ENCODE measurements at regions not wholly inside any gene's neighbourhood (a gene's known extent, or its start where the extent isn't known, plus 50 kb on each side); places are given as distances from the start of the nearest gene placed in this dataset.

- H3K79me2 ChIP-seq (ENCODE audit: control insufficient read depth in 1 of 2, insufficient read depth in 2 of 2, low read length in 2 of 2), result no peaks in the 10 kb centered on the region
- no peak overlapping the region for H3K27ac ChIP-seq (ENCODE audit: low read depth, low read length)
- FAIRE-seq (no peak), DNase-seq (ENCODE audit: low read depth in 1 of 2, low spot score in 2 of 2) (peak in 1 of 2 experiments; percentile 44)
- H2BK20ac ChIP-seq (ENCODE audit: low read length), result no peak overlapping the region
- no peak overlapping the region for H3K56ac ChIP-seq (replicated peaks; ENCODE audit: insufficient read length, low read depth, low read length)
- ChIA-PET POLR2A (ENCODE audit: partially characterized antibody) (no interaction called here), CTCF (ENCODE audit: partially characterized antibody) (interaction anchor here (0.6 to 1.8 kb wide), 8 partner anchors 15 to 734 kb away, joined by 3 to 5 read pairs (median 3); no protein-coding TSS in a partner anchor)
- no peak overlapping the region for H2BK12ac ChIP-seq (ENCODE audit: low read depth, low read length)
- no peak overlapping the region for H2BK120ac ChIP-seq (replicated peaks; ENCODE audit: low read depth, low read length)
- no peak overlapping the region for H2AK5ac ChIP-seq (ENCODE audit: low read depth, low read length)
- H3K27me3 ChIP-seq (replicated peaks in 1 of 4; ENCODE audit: control insufficient read depth in 3 of 4, extremely low read depth in 1 of 4, insufficient read depth in 3 of 4, low read length in 3 of 4), result no peaks in the 10 kb centered on the region
- H4K5ac ChIP-seq (ENCODE audit: insufficient read length, low read depth, low read length), result no peak overlapping the region
- no peaks in the 10 kb centered on the region for H3K36me3 ChIP-seq (ENCODE audit: control insufficient read depth in 2 of 4, insufficient read depth in 4 of 4, low read length in 3 of 4)
- no peak overlapping the region for H3K4me3 ChIP-seq (ENCODE audit: extremely low read depth in 1 of 4, insufficient read depth in 2 of 4, low read depth in 3 of 4, low read length in 4 of 4)
- H3K23me2 ChIP-seq (ENCODE audit: low read depth, low read length), result no peaks in the 10 kb centered on the region
- no peak overlapping the region for H4K8ac ChIP-seq (ENCODE audit: extremely low read depth, insufficient read depth, low read length)
- H2BK15ac ChIP-seq (ENCODE audit: low read length), result no peak overlapping the region
- no peak overlapping the region for H2BK5ac ChIP-seq (ENCODE audit: low read depth, low read length)
- H3K14ac ChIP-seq (ENCODE audit: insufficient read length), result no peak overlapping the region
- no peak overlapping the region for H3K9ac ChIP-seq (replicated peaks in 1 of 4; ENCODE audit: extremely low read depth in 1 of 4, low read depth in 3 of 4, low read length in 3 of 4)
- H4K20me1 ChIP-seq (replicated peaks in 1 of 2; ENCODE audit: control insufficient read depth in 1 of 2, insufficient read depth in 2 of 2, low read length in 2 of 2), result no peaks in the 10 kb centered on the region
- H3K4me2 ChIP-seq (ENCODE audit: insufficient read depth in 1 of 2, low read depth in 2 of 2, low read length in 2 of 2), result no peak overlapping the region
- no peaks in the 10 kb centered on the region; a peak in 1 of 4 replicates for H3K9me3 ChIP-seq (ENCODE audit: insufficient read depth in 2 of 2, low read depth in 1 of 2, low read length in 1 of 2)
- no peak overlapping the region for H2AFZ ChIP-seq (ENCODE audit: low read length)
- H3K4ac ChIP-seq (replicated peaks; ENCODE audit: insufficient read length, low read depth, low read length), result no peak overlapping the region
- H3K4me1 ChIP-seq (replicated peaks in 1 of 4; ENCODE audit: control insufficient read depth in 3 of 4, insufficient read depth in 4 of 4, low read length in 3 of 4), result no peaks in the 10 kb centered on the region
- H4K91ac ChIP-seq (replicated peaks; ENCODE audit: insufficient read length, low read length), result no peak overlapping the region
- no peak overlapping the region for H3K23ac ChIP-seq (ENCODE audit: insufficient read length)
- H3K18ac ChIP-seq (ENCODE audit: extremely low read depth, low read length), result no peak overlapping the region
- H3K79me1 ChIP-seq (ENCODE audit: low read depth, low read length), result no peaks in the 10 kb centered on the region
- 94% methylated on average over 29 of the region's 56 CpGs; no CpG with 5 or more reads in 1 of the 2 experiments for WGBS, 2 experiments (ENCODE audit: extremely low coverage in 1 of 2, insufficient coverage in 1 of 2, insufficient read length in 1 of 2, insufficient replicate concordance in 2 of 2, low coverage in 1 of 2, low lambda C conversion rate in 2 of 2, missing lambda C conversion rate in 1 of 2)
- TF ChIP-seq POLR2A (IDR thresholded peaks at IDR 0.05; ENCODE audit: control extremely low read depth in 1 of 2, low read depth in 2 of 2, low read length in 2 of 2) (no peak), ASH2L (IDR thresholded peaks at IDR 0.05; ENCODE audit: low read length) (no peak), RXRA (IDR thresholded peaks at IDR 0.05; ENCODE audit: insufficient read depth, low read depth, low read length) (no peak), CTCF (IDR thresholded peaks at IDR 0.05; ENCODE audit: control extremely low read depth in 1 of 3, insufficient read depth in 1 of 3, low read depth in 1 of 3, low read length in 3 of 3) (peak in 2 of 3 experiments; percentile 7 to 15; a peak in 2 of 4 replicates), FOSL1 (IDR thresholded peaks at IDR 0.05; ENCODE audit: insufficient read depth, low read depth, low read length) (no peak), CHD2 (IDR thresholded peaks at IDR 0.05; ENCODE audit: low read length) (no peak), ATF2 (IDR thresholded peaks at IDR 0.05; ENCODE audit: low read length) (no peak)
Observed at GRCh38 chr14:101634850-101635748, 73.8 kb downstream of the DIO3 start.
